ENCODE measurements at regions not wholly inside any gene's neighbourhood (a gene's known extent, or its start where the extent isn't known, plus 50 kb on each side); places are given as distances from the start of the nearest gene placed in this dataset.

- DNase-seq, result no peak
- H3K27ac ChIP-seq, result no peak overlapping the region
- TF ChIP-seq, protein P1, sequence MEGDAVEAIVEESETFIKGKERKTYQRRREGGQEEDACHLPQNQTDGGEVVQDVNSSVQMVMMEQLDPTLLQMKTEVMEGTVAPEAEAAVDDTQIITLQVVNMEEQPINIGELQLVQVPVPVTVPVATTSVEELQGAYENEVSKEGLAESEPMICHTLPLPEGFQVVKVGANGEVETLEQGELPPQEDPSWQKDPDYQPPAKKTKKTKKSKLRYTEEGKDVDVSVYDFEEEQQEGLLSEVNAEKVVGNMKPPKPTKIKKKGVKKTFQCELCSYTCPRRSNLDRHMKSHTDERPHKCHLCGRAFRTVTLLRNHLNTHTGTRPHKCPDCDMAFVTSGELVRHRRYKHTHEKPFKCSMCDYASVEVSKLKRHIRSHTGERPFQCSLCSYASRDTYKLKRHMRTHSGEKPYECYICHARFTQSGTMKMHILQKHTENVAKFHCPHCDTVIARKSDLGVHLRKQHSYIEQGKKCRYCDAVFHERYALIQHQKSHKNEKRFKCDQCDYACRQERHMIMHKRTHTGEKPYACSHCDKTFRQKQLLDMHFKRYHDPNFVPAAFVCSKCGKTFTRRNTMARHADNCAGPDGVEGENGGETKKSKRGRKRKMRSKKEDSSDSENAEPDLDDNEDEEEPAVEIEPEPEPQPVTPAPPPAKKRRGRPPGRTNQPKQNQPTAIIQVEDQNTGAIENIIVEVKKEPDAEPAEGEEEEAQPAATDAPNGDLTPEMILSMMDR (IDR thresholded peaks at IDR 0.05), result no peak
- no peak for TF ChIP-seq POLR2A (IDR thresholded peaks at IDR 0.05)
Measured at GRCh38 chr12:85733984-85734383, 102.2 kb downstream of the RASSF9 start.

DNA sequence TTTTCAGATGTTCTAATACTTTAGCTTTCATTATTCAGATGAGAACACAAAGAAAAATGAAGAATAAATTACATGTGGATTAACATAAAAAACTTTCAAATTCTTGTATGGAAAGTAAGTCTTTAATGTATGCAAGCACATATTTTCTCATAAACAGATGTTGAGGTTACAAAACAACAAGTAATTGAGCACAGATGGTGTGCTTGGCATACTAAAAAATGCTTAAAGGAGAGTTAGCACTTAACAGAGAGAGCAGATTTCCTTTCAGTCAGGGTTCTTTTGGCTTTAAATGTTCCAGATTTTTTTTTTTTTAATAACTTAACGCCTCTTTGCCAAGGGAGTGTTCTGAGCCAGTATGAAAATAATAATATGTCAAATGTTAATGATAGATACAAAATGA lies 96.0 kb downstream of the RASSF9 start:
- H3K4me1 ChIP-seq, result no peaks in the 10 kb centered on the region
- TF ChIP-seq POLR2A (IDR thresholded peaks at IDR 0.05), result no peak
- TF ChIP-seq, protein P1 (IDR thresholded peaks at IDR 0.05), result no peak
- no peak overlapping the region for H3K27ac ChIP-seq
- no peak for DNase-seq
- no peak overlapping the region for H3K4me3 ChIP-seq
- no peaks in the 10 kb centered on the region for H3K27me3 ChIP-seq
- no peaks in the 10 kb centered on the region for H3K9me3 ChIP-seq
- H3K36me3 ChIP-seq, result no peaks in the 10 kb centered on the region

More at GRCh38 chr12:85733984-85734383, 102.2 kb downstream of the RASSF9 start:
- no peaks in the 10 kb centered on the region for H3K4me1 ChIP-seq
- no peak overlapping the region for H3K4me3 ChIP-seq
- H3K27me3 ChIP-seq, result no peaks in the 10 kb centered on the region
- no peaks in the 10 kb centered on the region for H3K9me3 ChIP-seq
- no peaks in the 10 kb centered on the region for H3K36me3 ChIP-seq

GRCh38 chr12:85741046-85741445 lies 95.2 kb downstream of the RASSF9 start:
- Histone ChIP-seq H3K27me3 (no peaks in the 10 kb centered on the region), H3K36me3 (no peaks in the 10 kb centered on the region), H3K27ac (no peak overlapping the region), H3K9me3 (no peaks in the 10 kb centered on the region), H3K4me1 (no peaks in the 10 kb centered on the region), H3K4me3 (no peak overlapping the region)
- no peak for DNase-seq
- TF ChIP-seq POLR2A (IDR thresholded peaks at IDR 0.05), result no peak

DNA sequence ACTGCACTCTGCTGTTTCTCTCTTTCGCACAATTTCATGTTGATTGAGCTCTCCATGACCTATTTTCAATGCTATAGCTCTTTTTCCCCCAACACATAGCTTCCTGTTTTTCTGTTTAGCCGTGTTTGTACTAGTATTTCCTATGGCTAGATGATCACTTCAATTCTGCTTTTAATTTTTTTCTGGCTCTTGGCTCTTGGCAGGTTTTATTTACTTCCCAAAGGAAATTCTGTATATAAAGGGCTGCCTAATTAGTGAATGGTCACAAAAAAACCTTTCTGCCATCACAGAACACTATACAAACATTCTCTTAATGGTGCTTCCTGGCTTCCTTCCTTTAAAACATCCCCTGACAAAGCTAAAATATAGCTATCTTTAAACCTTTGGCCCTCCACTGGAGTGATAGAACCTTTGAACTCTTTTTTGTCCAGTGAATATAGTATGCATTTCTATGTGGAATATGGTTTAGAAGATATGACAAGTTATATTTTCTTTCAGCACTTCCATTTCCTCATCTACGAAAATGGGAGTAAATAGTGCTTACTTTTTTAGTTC lies 88.2 kb downstream of the RASSF9 start:
- H3K4me1 ChIP-seq, result no peaks in the 10 kb centered on the region
- H3K4me3 ChIP-seq, result no peak overlapping the region
- DNase-seq, result no peak
- no peaks in the 10 kb centered on the region for H3K36me3 ChIP-seq
- TF ChIP-seq POLR2A (IDR thresholded peaks at IDR 0.05), result no peak
- TF ChIP-seq, protein P1 (IDR thresholded peaks at IDR 0.05), result no peak
- H3K27ac ChIP-seq, result no peak overlapping the region
- H3K9me3 ChIP-seq, result no peaks in the 10 kb centered on the region
- H3K27me3 ChIP-seq, result no peaks in the 10 kb centered on the region

All from Peyer's patch (tissue), 4 donors.